ENCODE measurements at regions not wholly inside any gene's neighbourhood (a gene's known extent, or its start where the extent isn't known, plus 50 kb on each side); places are given as distances from the start of the nearest gene placed in this dataset.
"Not testable (repeated sequence)": the region's sequence is repeated elsewhere in the genome, so short reads cannot be mapped to it uniquely, and the experiment has no call there.

GRCh38 chr14:106087837-106088236, 561.5 kb downstream of the TMEM121 start:
- no peak for DNase-seq (ENCODE audit: low spot score in 2 of 2)
- in situ Hi-C loops (cut with MboI; ENCODE audit: low sequenced_read_pairs) = no loop called here
- H3K4me1 ChIP-seq = no peaks in the 10 kb centered on the region
- no peaks in the 10 kb centered on the region for H3K36me3 ChIP-seq (replicated peaks)
- no peak overlapping the region for H3K4me3 ChIP-seq
- no peaks in the 10 kb centered on the region for H3K27me3 ChIP-seq (ENCODE audit: low read depth)
- no peaks in the 10 kb centered on the region for H3K9me3 ChIP-seq

GRCh38 chr14:106088860-106089259, 562.5 kb downstream of the TMEM121 start:
- in situ Hi-C loops (cut with MboI; ENCODE audit: low sequenced_read_pairs); H3K27me3 ChIP-seq (ENCODE audit: low read depth); H3K9me3 ChIP-seq; DNase-seq (ENCODE audit: low spot score in 2 of 2); H3K36me3 ChIP-seq (replicated peaks); H3K4me1 ChIP-seq; H3K4me3 ChIP-seq: not testable (repeated sequence)

- Histone ChIP-seq H3K36me3 (replicated peaks) (no peaks in the 10 kb centered on the region), H3K4me3 (no peak overlapping the region), H3K9me3 (no peaks in the 10 kb centered on the region), H3K4me1 (no peaks in the 10 kb centered on the region), H3K27me3 (ENCODE audit: low read depth) (no peaks in the 10 kb centered on the region)
- DNase-seq (ENCODE audit: low spot score in 2 of 2) = no peak
- in situ Hi-C loops (cut with MboI; ENCODE audit: low sequenced_read_pairs) = no loop called here
These were observed 568.3 kb downstream of the TMEM121 start for GRCh38 chr14:106094654-106095189.

- DNase-seq (ENCODE audit: low spot score in 2 of 2) = no peak
- Histone ChIP-seq H3K27me3 (ENCODE audit: low read depth) (no peaks in the 10 kb centered on the region), H3K9me3 (no peaks in the 10 kb centered on the region), H3K36me3 (replicated peaks) (no peaks in the 10 kb centered on the region), H3K4me3 (no peak overlapping the region), H3K4me1 (no peaks in the 10 kb centered on the region)
- in situ Hi-C loops (cut with MboI; ENCODE audit: low sequenced_read_pairs) = no loop called here
These were observed 581.3 kb downstream of the TMEM121 start for GRCh38 chr14:106107703-106108102.

- DNase-seq (ENCODE audit: low spot score in 2 of 2) = no peak
- no peaks in the 10 kb centered on the region for H3K27me3 ChIP-seq (ENCODE audit: low read depth)
- no peak overlapping the region for H3K4me3 ChIP-seq
- H3K9me3 ChIP-seq = no peaks in the 10 kb centered on the region
- in situ Hi-C loops (cut with MboI; ENCODE audit: low sequenced_read_pairs) = no loop called here
- no peaks in the 10 kb centered on the region for H3K36me3 ChIP-seq (replicated peaks)
- H3K4me1 ChIP-seq = no peaks in the 10 kb centered on the region
These were observed 583.0 kb downstream of the TMEM121 start for GRCh38 chr14:106109337-106109736.

GRCh38 chr14:106115401-106115800, 589.0 kb downstream of the TMEM121 start:
- H3K4me1 ChIP-seq = no peaks in the 10 kb centered on the region
- in situ Hi-C loops (cut with MboI; ENCODE audit: low sequenced_read_pairs) = no loop called here
- no peak overlapping the region for H3K4me3 ChIP-seq
- no peaks in the 10 kb centered on the region for H3K27me3 ChIP-seq (ENCODE audit: low read depth)
- H3K9me3 ChIP-seq = no peaks in the 10 kb centered on the region
- no peaks in the 10 kb centered on the region for H3K36me3 ChIP-seq (replicated peaks)
- DNase-seq (ENCODE audit: low spot score in 2 of 2) = no peak

- DNase-seq (ENCODE audit: low spot score in 2 of 2); H3K36me3 ChIP-seq (replicated peaks); in situ Hi-C loops (cut with MboI; ENCODE audit: low sequenced_read_pairs); H3K27me3 ChIP-seq (ENCODE audit: low read depth); H3K9me3 ChIP-seq; H3K4me1 ChIP-seq; H3K4me3 ChIP-seq: not testable (repeated sequence)
These were observed 590.1 kb downstream of the TMEM121 start for GRCh38 chr14:106116339-106116930.

GRCh38 chr14:106120101-106120500, 593.7 kb downstream of the TMEM121 start:
- DNase-seq (ENCODE audit: low spot score in 2 of 2) = no peak
- Histone ChIP-seq H3K36me3 (replicated peaks) (no peaks in the 10 kb centered on the region), H3K4me1 (no peaks in the 10 kb centered on the region), H3K27me3 (ENCODE audit: low read depth) (no peaks in the 10 kb centered on the region), H3K4me3 (no peak overlapping the region), H3K9me3 (no peaks in the 10 kb centered on the region)
- in situ Hi-C loops (cut with MboI; ENCODE audit: low sequenced_read_pairs) = no loop called here

- H3K9me3 ChIP-seq = no peaks in the 10 kb centered on the region
- DNase-seq (ENCODE audit: low spot score in 2 of 2) = peak in 1 of 2 experiments; percentile 9
- in situ Hi-C loops (cut with MboI; ENCODE audit: low sequenced_read_pairs) = no loop called here
- H3K4me3 ChIP-seq = no peak overlapping the region
- no peaks in the 10 kb centered on the region for H3K36me3 ChIP-seq (replicated peaks)
- no peaks in the 10 kb centered on the region for H3K27me3 ChIP-seq (ENCODE audit: low read depth)
- no peaks in the 10 kb centered on the region for H3K4me1 ChIP-seq
These were observed 602.9 kb downstream of the TMEM121 start for GRCh38 chr14:106129274-106129673.

GRCh38 chr14:106129904-106130661, 603.7 kb downstream of the TMEM121 start:
- H3K27me3 ChIP-seq (ENCODE audit: low read depth); H3K4me1 ChIP-seq; H3K9me3 ChIP-seq; H3K36me3 ChIP-seq (replicated peaks); DNase-seq (ENCODE audit: low spot score in 2 of 2); in situ Hi-C loops (cut with MboI; ENCODE audit: low sequenced_read_pairs); H3K4me3 ChIP-seq: not testable (repeated sequence)

GRCh38 chr14:106133126-106133525, 606.7 kb downstream of the TMEM121 start:
- in situ Hi-C loops (cut with MboI; ENCODE audit: low sequenced_read_pairs); H3K36me3 ChIP-seq (replicated peaks); H3K4me1 ChIP-seq; H3K27me3 ChIP-seq (ENCODE audit: low read depth); H3K4me3 ChIP-seq; H3K9me3 ChIP-seq; DNase-seq (ENCODE audit: low spot score in 2 of 2): not testable (repeated sequence)

- DNase-seq (ENCODE audit: low spot score in 2 of 2) = no peak
- Histone ChIP-seq H3K36me3 (replicated peaks) (no peaks in the 10 kb centered on the region), H3K4me3 (no peak overlapping the region), H3K27me3 (ENCODE audit: low read depth) (no peaks in the 10 kb centered on the region), H3K9me3 (no peaks in the 10 kb centered on the region), H3K4me1 (no peaks in the 10 kb centered on the region)
- in situ Hi-C loops (cut with MboI; ENCODE audit: low sequenced_read_pairs) = no loop called here
These were observed 608.5 kb downstream of the TMEM121 start for GRCh38 chr14:106134886-106135285.

- H3K4me1 ChIP-seq = no peaks in the 10 kb centered on the region
- H3K27me3 ChIP-seq (ENCODE audit: low read depth) = no peaks in the 10 kb centered on the region
- no peaks in the 10 kb centered on the region for H3K36me3 ChIP-seq (replicated peaks)
- H3K4me3 ChIP-seq = no peak overlapping the region
- in situ Hi-C loops (cut with MboI; ENCODE audit: low sequenced_read_pairs) = no loop called here
- peak in 1 of 2 experiments; percentile 8 for DNase-seq (ENCODE audit: low spot score in 2 of 2)
- no peaks in the 10 kb centered on the region for H3K9me3 ChIP-seq
These were observed 615.1 kb downstream of the TMEM121 start for GRCh38 chr14:106141242-106142220.

Measured in HAP-1 (cell line).